SK-N-SH treated with all-trans-retinoic acid at 6 μM for 48 hours (cell line): ENCODE measurements at regions not wholly inside any gene's neighbourhood (a gene's known extent, or its start where the extent isn't known, plus 50 kb on each side); places are given as distances from the start of the nearest gene placed in this dataset.

Source experiments
- ATAC-seq: fragments of 200-7000 bp; cut with Tn5 transposase; 3 replicates; pipeline ENCODE4 v1.9.1; 2020; ENCODE audit warnings: mild to moderate bottlenecking, moderate library complexity
- BACH2 ChIP-seq: fragments of 250-450 bp; sonication (Bioruptor Pico); IDR thresholded peaks from 2 replicates; pipeline ENCODE4 v1.9.0; 2021; ENCODE audit warnings: mild to moderate bottlenecking, borderline replicate concordance
- CSRNP3 ChIP-seq: fragments of 250-450 bp; sonication (Bioruptor Pico); IDR thresholded peaks from 2 replicates; pipeline ENCODE4 v1.5.1; 2021; ENCODE audit warnings: mild to moderate bottlenecking, moderate library complexity
- GLIS3 ChIP-seq: fragments of 250-450 bp; sonication (Bioruptor Pico); IDR thresholded peaks from 2 replicates; pipeline ENCODE4 v1.5.0; 2020; ENCODE audit warnings: mild to moderate bottlenecking, moderate library complexity
- ISL1 ChIP-seq: fragments of 250-450 bp; sonication (Bioruptor Pico); IDR thresholded peaks from 2 replicates; pipeline ENCODE4 v2.1.2; 2022; ENCODE audit warnings: mild to moderate bottlenecking, moderate library complexity
- OSR1 ChIP-seq: fragments of 250-450 bp; sonication (Bioruptor Pico); IDR thresholded peaks from 2 replicates; pipeline ENCODE4 v1.8.0; 2022; ENCODE audit warnings: moderate library complexity, mild to moderate bottlenecking, inconsistent platforms
- PATZ1 ChIP-seq: fragments of 250-450 bp; sonication (Bioruptor Pico); IDR thresholded peaks from 2 replicates; pipeline ENCODE4 v1.8.0; 2020; ENCODE audit warnings: mild to moderate bottlenecking, moderate library complexity, borderline replicate concordance
- POU6F1 ChIP-seq: fragments of 250-450 bp; sonication (Bioruptor Pico); IDR thresholded peaks from 2 replicates; pipeline ENCODE4 v1.8.0; 2021; ENCODE audit warnings: low read depth, mild to moderate bottlenecking, moderate library complexity, borderline replicate concordance
- PPARA ChIP-seq: fragments of 250-450 bp; sonication (Bioruptor Pico); IDR thresholded peaks from 2 replicates; pipeline ENCODE4 v1.5.0; 2020; ENCODE audit warnings: mild to moderate bottlenecking, borderline replicate concordance
- SNAI2 ChIP-seq: fragments of 250-450 bp; sonication (Bioruptor Pico); IDR thresholded peaks from 2 replicates; pipeline ENCODE4 v1.5.0; 2020; ENCODE audit warnings: mild to moderate bottlenecking, moderate library complexity
- TCF4 ChIP-seq: fragments of 250-450 bp; sonication (Bioruptor Pico); IDR thresholded peaks from 2 replicates; pipeline ENCODE4 v1.8.0; 2021; ENCODE audit warnings: mild to moderate bottlenecking, moderate library complexity, borderline replicate concordance
- TOX ChIP-seq: fragments of 250-450 bp; sonication (Bioruptor Pico); IDR thresholded peaks from 2 replicates; pipeline ENCODE4 v1.8.0; 2021; ENCODE audit warnings: mild to moderate bottlenecking, moderate library complexity, borderline replicate concordance
- TSHZ2 ChIP-seq: fragments of 250-450 bp; sonication (Bioruptor Pico); IDR thresholded peaks from 2 replicates; pipeline ENCODE4 v1.5.0; 2020; ENCODE audit warnings: mild to moderate bottlenecking, moderate library complexity
- ZC3H10 ChIP-seq: fragments of 250-450 bp; sonication (Bioruptor Pico); IDR thresholded peaks from 2 replicates; pipeline ENCODE4 v1.5.1; 2021; ENCODE audit warnings: mild to moderate bottlenecking, moderate library complexity
- ZFP3 ChIP-seq: fragments of 250-450 bp; sonication (Bioruptor Pico); IDR thresholded peaks from 2 replicates; pipeline ENCODE4 v1.5.0; 2020; ENCODE audit warnings: mild to moderate bottlenecking, moderate library complexity
- ZFP30 ChIP-seq: fragments of 450-650 bp; formaldehyde crosslinking; IDR thresholded peaks from 2 replicates; pipeline ENCODE4 v1.5.0; 2022; ENCODE audit warnings: mild to moderate bottlenecking, moderate library complexity
- ZNF565 ChIP-seq: fragments of 450-650 bp; formaldehyde crosslinking; conservative IDR thresholded peaks from 2 replicates; pipeline ENCODE4 v1.5.0; 2020; ENCODE audit warnings: low read depth, mild to moderate bottlenecking, moderate library complexity
- ZNF70 ChIP-seq: fragments of 450-650 bp; formaldehyde crosslinking; IDR thresholded peaks from 2 replicates; pipeline ENCODE4 v1.5.0; 2020; ENCODE audit warnings: mild to moderate bottlenecking, moderate library complexity
- ZNF8 ChIP-seq: fragments of 450-650 bp; formaldehyde crosslinking; IDR thresholded peaks from 2 replicates; pipeline ENCODE4 v1.5.0; 2020; ENCODE audit warnings: mild to moderate bottlenecking, moderate library complexity

- ATAC-seq, result no peak
- TF ChIP-seq ISL1 (CRISPR knock-in tag) (no peak), ZC3H10 (CRISPR knock-in tag) (no peak), TSHZ2 (CRISPR knock-in tag) (no peak), PPARA (CRISPR knock-in tag) (no peak), ZNF565 (no peak), PATZ1 (no peak), ZNF8 (CRISPR knock-in tag) (no peak), TCF4 (no peak), ZNF70 (CRISPR knock-in tag) (no peak), OSR1 (CRISPR knock-in tag) (no peak), GLIS3 (CRISPR knock-in tag) (no peak), CSRNP3 (no peak)
- TF ChIP-seq, all 23 proteins: peak for 0
These were observed 287.3 kb downstream of the BMP7 start for GRCh38 chr20:56979125-56979524.

GRCh38 chr20:56981301-56981700 lies 285.1 kb downstream of the BMP7 start:
- ATAC-seq, result no peak
- TF ChIP-seq ISL1 (CRISPR knock-in tag) (no peak), ZNF8 (CRISPR knock-in tag) (no peak), BACH2 (CRISPR knock-in tag) (no peak), TSHZ2 (CRISPR knock-in tag) (no peak), POU6F1 (no peak)

GRCh38 chr20:56983813-56984212 lies 282.6 kb downstream of the BMP7 start:
- TF ChIP-seq ZNF565 (no peak), BACH2 (CRISPR knock-in tag) (no peak), ZFP3 (CRISPR knock-in tag) (no peak), TOX (CRISPR knock-in tag) (no peak)
- no peak for ATAC-seq

GRCh38 chr20:56985066-56985685 lies 281.3 kb downstream of the BMP7 start:
- TF ChIP-seq SNAI2 (CRISPR knock-in tag) (no peak), TOX (CRISPR knock-in tag) (no peak), ZNF70 (CRISPR knock-in tag) (no peak), ZFP30 (no peak), GLIS3 (CRISPR knock-in tag) (no peak)
- no peak for ATAC-seq
